ENCODE measurements at regions not wholly inside any gene's neighbourhood (a gene's known extent, or its start where the extent isn't known, plus 50 kb on each side); places are given as distances from the start of the nearest gene placed in this dataset.

- DNase-seq (ENCODE audit: low spot score), result no peak
These were observed 309.3 kb downstream of the CASP12 start for GRCh38 chr11:104588970-104589369.

- DNase-seq (ENCODE audit: low spot score), result no peak
These were observed 309.8 kb downstream of the CASP12 start for GRCh38 chr11:104588446-104588845.

- no peak for DNase-seq (ENCODE audit: low spot score)
These were observed 313.4 kb downstream of the CASP12 start for GRCh38 chr11:104584823-104585222.

- no peak for DNase-seq (ENCODE audit: low spot score)
These were observed 314.4 kb downstream of the CASP12 start for GRCh38 chr11:104583857-104584256.

- DNase-seq (ENCODE audit: low spot score), result no peak
These were observed 315.8 kb downstream of the CASP12 start for GRCh38 chr11:104582431-104582830.

- DNase-seq (ENCODE audit: low spot score), result no peak
These were observed 316.8 kb downstream of the CASP12 start for GRCh38 chr11:104581246-104581980.

- no peak for DNase-seq (ENCODE audit: low spot score)
These were observed 324.7 kb downstream of the CASP12 start for GRCh38 chr11:104573441-104573990.

- no peak for DNase-seq (ENCODE audit: low spot score)
These were observed 326.0 kb downstream of the CASP12 start for GRCh38 chr11:104572279-104572678.

GRCh38 chr11:104570078-104570701 is 328.1 kb downstream of the CASP12 start:
- DNase-seq (ENCODE audit: low spot score), result no peak

- no peak for DNase-seq (ENCODE audit: low spot score)
These were observed 332.7 kb downstream of the CASP12 start for GRCh38 chr11:104565583-104565961.

- DNase-seq (ENCODE audit: low spot score), result no peak
These were observed 333.2 kb downstream of the CASP12 start for GRCh38 chr11:104564921-104565582.

GRCh38 chr11:104556606-104557301 is 341.5 kb downstream of the CASP12 start:
- DNase-seq (ENCODE audit: low spot score), result no peak

GRCh38 chr11:104549019-104549418 is 349.2 kb downstream of the CASP12 start:
- no peak for DNase-seq (ENCODE audit: low spot score)

- no peak for DNase-seq (ENCODE audit: low spot score)
These were observed 350.1 kb downstream of the CASP12 start for GRCh38 chr11:104547996-104548661.

GRCh38 chr11:104546501-104546900 is 351.8 kb downstream of the CASP12 start:
- DNase-seq (ENCODE audit: low spot score), result no peak

GRCh38 chr11:104541701-104542100 is 356.6 kb downstream of the CASP12 start:
- no peak for DNase-seq (ENCODE audit: low spot score)

GRCh38 chr11:104538313-104538712 is 359.9 kb downstream of the CASP12 start:
- DNase-seq (ENCODE audit: low spot score), result no peak

GRCh38 chr11:104534278-104534677 is 364.0 kb downstream of the CASP12 start:
- no peak for DNase-seq (ENCODE audit: low spot score)

- no peak for DNase-seq (ENCODE audit: low spot score)
These were observed 366.4 kb downstream of the CASP12 start for GRCh38 chr11:104531894-104532293.

- DNase-seq (ENCODE audit: low spot score), result no peak
These were observed 367.1 kb upstream of the PDGFD start for GRCh38 chr11:104531075-104531474.

GRCh38 chr11:104529906-104530305 is 366.0 kb upstream of the PDGFD start:
- no peak for DNase-seq (ENCODE audit: low spot score)

- DNase-seq (ENCODE audit: low spot score), result no peak
These were observed 365.3 kb upstream of the PDGFD start for GRCh38 chr11:104529213-104529612.

Measured in AG08395 (cell line).